ENCODE measurements at regions not wholly inside any gene's neighbourhood (a gene's known extent, or its start where the extent isn't known, plus 50 kb on each side); places are given as distances from the start of the nearest gene placed in this dataset.
A peak's percentile ranks its signal among the peaks of the same experiment; 100 is the strongest.
"Not testable (repeated sequence)": the region's sequence is repeated elsewhere in the genome, so short reads cannot be mapped to it uniquely, and the experiment has no call there.

DNA sequence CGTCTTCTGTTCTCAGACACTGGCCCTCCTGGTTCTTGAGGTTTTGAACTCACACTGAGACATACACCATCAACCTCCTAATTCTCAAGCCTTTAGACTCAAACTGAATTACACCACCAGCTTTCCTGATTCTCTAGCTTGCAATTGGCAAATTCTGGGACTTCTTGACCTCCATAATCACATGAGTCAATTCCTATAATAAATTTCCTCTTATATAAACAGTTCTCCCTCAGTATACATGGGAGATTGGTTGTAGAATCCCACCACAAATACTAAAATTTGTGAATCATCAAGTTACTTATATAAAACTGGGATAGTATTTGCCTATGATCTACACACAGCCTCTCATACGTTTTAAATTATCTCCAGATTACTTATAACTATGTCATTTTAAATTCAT is 162.2 kb downstream of the DIO2 start:
- intact Hi-C loops (cut with DNase I), result no loop called here
- Histone ChIP-seq H3K4me3 (ENCODE audit: low read length in 3 of 3) (no peak overlapping the region), H3K36me3 (ENCODE audit: control insufficient read depth in 2 of 3, insufficient read depth in 3 of 3, low read length in 3 of 3) (no peaks in the 10 kb centered on the region), H3K4me1 (ENCODE audit: control insufficient read depth in 2 of 3, insufficient read depth in 2 of 3, low read depth in 1 of 3, low read length in 3 of 3) (no peaks in the 10 kb centered on the region), H3K9me3 (ENCODE audit: control insufficient read depth in 2 of 3, insufficient read depth in 1 of 3, low read length in 3 of 3) (no peaks in the 10 kb centered on the region), H3K9ac (ENCODE audit: low read length in 3 of 3) (no peak overlapping the region), H3K27me3 (ENCODE audit: control insufficient read depth, insufficient read depth, low read length) (no peaks in the 10 kb centered on the region), H3K27ac (ENCODE audit: low read depth in 2 of 2, low read length in 2 of 2) (no peak overlapping the region)
- no peak for TF ChIP-seq CTCF (IDR thresholded peaks at IDR 0.05; ENCODE audit: borderline replicate concordance, extremely low read depth, insufficient read depth)
- no peak for FAIRE-seq
- no peak for DNase-seq

DNA sequence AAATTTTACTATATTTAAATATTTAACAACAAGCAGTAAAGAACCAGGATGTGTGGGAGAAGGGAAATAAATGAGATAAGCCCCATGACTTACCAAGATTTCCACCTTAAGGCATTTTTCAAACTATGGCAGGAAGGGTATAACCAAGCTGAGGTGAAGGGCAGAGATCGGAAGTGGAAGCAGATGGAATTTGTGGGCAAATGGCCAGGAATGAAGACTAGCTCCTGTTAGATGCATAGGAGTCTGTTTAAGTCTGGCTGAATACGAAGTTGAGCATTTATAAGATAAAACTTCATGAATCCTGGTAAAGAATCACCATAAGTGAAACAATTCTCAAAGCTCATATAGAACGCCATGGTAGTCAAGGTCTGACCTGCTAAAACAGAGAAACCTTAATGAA is 163.5 kb downstream of the DIO2 start:
- intact Hi-C loops (cut with DNase I), result no loop called here
- H3K4me3 ChIP-seq (ENCODE audit: low read length in 3 of 3), result no peak overlapping the region
- no peaks in the 10 kb centered on the region for H3K9me3 ChIP-seq (ENCODE audit: control insufficient read depth in 2 of 3, insufficient read depth in 1 of 3, low read length in 3 of 3)
- no peaks in the 10 kb centered on the region for H3K36me3 ChIP-seq (ENCODE audit: control insufficient read depth in 2 of 3, insufficient read depth in 3 of 3, low read length in 3 of 3)
- no peaks in the 10 kb centered on the region for H3K4me1 ChIP-seq (ENCODE audit: control insufficient read depth in 2 of 3, insufficient read depth in 2 of 3, low read depth in 1 of 3, low read length in 3 of 3)
- H3K27me3 ChIP-seq (ENCODE audit: control insufficient read depth, insufficient read depth, low read length), result no peaks in the 10 kb centered on the region
- FAIRE-seq (no peak), DNase-seq (peak in 1 of 5 donors; percentile 12)
- no peak overlapping the region for H3K27ac ChIP-seq (ENCODE audit: low read depth in 2 of 2, low read length in 2 of 2)
- no peak for TF ChIP-seq CTCF (IDR thresholded peaks at IDR 0.05; ENCODE audit: borderline replicate concordance, extremely low read depth, insufficient read depth)
- H3K9ac ChIP-seq (ENCODE audit: low read length in 3 of 3), result no peak overlapping the region

DNA sequence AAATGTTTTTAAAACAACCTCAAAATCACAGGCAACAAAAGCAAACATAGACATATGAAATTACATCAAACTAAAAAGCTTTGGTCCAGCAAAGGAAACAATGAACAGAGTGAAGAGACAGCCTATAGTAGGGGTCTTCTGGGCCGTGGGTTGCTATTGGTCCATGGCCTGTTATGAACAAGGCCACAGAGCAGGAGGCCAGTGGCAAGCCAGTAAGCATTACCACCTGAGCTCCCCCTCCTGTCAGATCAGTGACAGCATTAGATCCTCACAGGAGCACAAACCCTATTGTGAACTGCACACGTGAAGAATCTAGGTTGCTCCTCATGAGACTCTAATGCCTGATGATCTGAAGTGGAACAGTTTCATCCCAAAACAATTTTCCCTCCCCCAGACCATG is 174.0 kb downstream of the DIO2 start:
- Histone ChIP-seq H3K4me3 (ENCODE audit: low read length in 3 of 3) (no peak overlapping the region), H3K27ac (ENCODE audit: low read depth in 2 of 2, low read length in 2 of 2) (no peak overlapping the region), H3K9me3 (ENCODE audit: control insufficient read depth in 2 of 3, insufficient read depth in 1 of 3, low read length in 3 of 3) (no peaks in the 10 kb centered on the region), H3K4me1 (ENCODE audit: control insufficient read depth in 2 of 3, insufficient read depth in 2 of 3, low read depth in 1 of 3, low read length in 3 of 3) (no peaks in the 10 kb centered on the region), H3K36me3 (ENCODE audit: control insufficient read depth in 2 of 3, insufficient read depth in 3 of 3, low read length in 3 of 3) (no peaks in the 10 kb centered on the region), H3K27me3 (ENCODE audit: control insufficient read depth, insufficient read depth, low read length) (no peaks in the 10 kb centered on the region), H3K9ac (ENCODE audit: low read length in 3 of 3) (no peak overlapping the region)
- intact Hi-C loops (cut with DNase I), result no loop called here
- TF ChIP-seq CTCF (IDR thresholded peaks at IDR 0.05; ENCODE audit: borderline replicate concordance, extremely low read depth, insufficient read depth), result no peak
- FAIRE-seq, result no peak
- DNase-seq, result no peak

- Histone ChIP-seq H3K4me1 (ENCODE audit: control insufficient read depth in 2 of 3, insufficient read depth in 2 of 3, low read depth in 1 of 3, low read length in 3 of 3) (no peaks in the 10 kb centered on the region), H3K9me3 (ENCODE audit: control insufficient read depth in 2 of 3, insufficient read depth in 1 of 3, low read length in 3 of 3) (no peaks in the 10 kb centered on the region), H3K27me3 (ENCODE audit: control insufficient read depth, insufficient read depth, low read length) (no peaks in the 10 kb centered on the region), H3K27ac (ENCODE audit: low read depth in 2 of 2, low read length in 2 of 2) (no peak overlapping the region), H3K36me3 (ENCODE audit: control insufficient read depth in 2 of 3, insufficient read depth in 3 of 3, low read length in 3 of 3) (no peaks in the 10 kb centered on the region), H3K9ac (ENCODE audit: low read length in 3 of 3) (no peak overlapping the region), H3K4me3 (ENCODE audit: low read length in 3 of 3) (no peak overlapping the region)
- intact Hi-C loops (cut with DNase I), result no loop called here
- FAIRE-seq (peak; percentile 95), DNase-seq (no peak)
- TF ChIP-seq CTCF (IDR thresholded peaks at IDR 0.05; ENCODE audit: borderline replicate concordance, extremely low read depth, insufficient read depth), result no peak
These were observed 186.9 kb downstream of the DIO2 start for GRCh38 chr14:80024417-80024816.

- H3K9ac ChIP-seq (ENCODE audit: low read length in 3 of 3); H3K4me3 ChIP-seq (ENCODE audit: low read length in 3 of 3); H3K36me3 ChIP-seq (ENCODE audit: control insufficient read depth in 2 of 3, insufficient read depth in 3 of 3, low read length in 3 of 3); H3K27me3 ChIP-seq (ENCODE audit: control insufficient read depth, insufficient read depth, low read length); intact Hi-C loops (cut with DNase I); H3K4me1 ChIP-seq (ENCODE audit: control insufficient read depth in 2 of 3, insufficient read depth in 2 of 3, low read depth in 1 of 3, low read length in 3 of 3); H3K9me3 ChIP-seq (ENCODE audit: control insufficient read depth in 2 of 3, insufficient read depth in 1 of 3, low read length in 3 of 3); H3K27ac ChIP-seq (ENCODE audit: low read depth in 2 of 2, low read length in 2 of 2); DNase-seq; FAIRE-seq: not testable (repeated sequence)
These were observed 192.8 kb downstream of the DIO2 start for GRCh38 chr14:80018476-80018875.
